Neural progenitor cell (in vitro differentiated cells): ENCODE measurements at regions not wholly inside any gene's neighbourhood (a gene's known extent, or its start where the extent isn't known, plus 50 kb on each side); places are given as distances from the start of the nearest gene placed in this dataset.

ENCODE experiments used
- DNase-seq: peaks from one replicate; pipeline ENCODE4 v3.0.0-alpha.2; 2016; ENCODE audit warnings: low spot score
- H2AFZ ChIP-seq: fragments of 200-600 bp; sonication (generic); replicated peaks from 2 replicates; pipeline ENCODE4 v1.6.1; 2016; ENCODE audit warnings: antibody characterized with exemption
- H3F3A ChIP-seq: fragments of 200-600 bp; sonication (generic); 2 replicates; pipeline ENCODE4 v1.6.1; 2016; ENCODE audit warnings: antibody characterized with exemption, low read depth
- H3K27ac ChIP-seq: fragments of 200-600 bp; sonication (generic); 2 replicates; pipeline ENCODE4 v1.5.1; 2016; ENCODE audit warnings: mild to moderate bottlenecking
- H3K27me3 ChIP-seq: fragments of 200-600 bp; sonication (generic); 2 replicates; pipeline ENCODE4 v1.6.1; 2016; ENCODE audit warnings: mild to moderate bottlenecking, moderate library complexity
- H3K36me3 ChIP-seq: fragments of 200-600 bp; sonication (generic); 2 replicates; pipeline ENCODE4 v1.5.1; 2016
- H3K4me1 ChIP-seq: fragments of 200-600 bp; sonication (generic); 2 replicates; pipeline ENCODE4 v1.6.1; 2016; ENCODE audit warnings: mixed run types
- H3K4me2 ChIP-seq: fragments of 200-600 bp; sonication (generic); 2 replicates; pipeline ENCODE4 v1.6.1; 2016
- H3K4me3 ChIP-seq: fragments of 200-600 bp; sonication (generic); 2 replicates; pipeline ENCODE4 v1.5.1; 2016
- H3K79me2 ChIP-seq: fragments of 200-600 bp; sonication (generic); 2 replicates; pipeline ENCODE4 v1.6.1; 2016; ENCODE audit warnings: low read depth
- H3K9ac ChIP-seq: fragments of 200-600 bp; sonication (generic); 2 replicates; pipeline ENCODE4 v1.6.1; 2016
- H3K9me3 ChIP-seq: fragments of 200-600 bp; sonication (generic); 2 replicates; pipeline ENCODE4 v1.5.1; 2016; ENCODE audit warnings: low read depth
- H4K20me1 ChIP-seq: fragments of 200-600 bp; sonication (generic); 2 replicates; pipeline ENCODE4 v1.6.1; 2016; ENCODE audit warnings: low read depth
- H3K27ac Mint-ChIP-seq: 3 replicates; pipeline ENCODE4 v1.8.0; 2021; ENCODE audit warnings: mixed read lengths
- H3K27me3 Mint-ChIP-seq: 2 replicates; pipeline ENCODE4 v1.8.0; 2022; ENCODE audit warnings: low read depth, mild to moderate bottlenecking, inconsistent platforms, moderate library complexity, mixed read lengths; ENCODE audit not compliant: insufficient read depth
- H3K36me3 Mint-ChIP-seq: 3 replicates; pipeline ENCODE4 v1.8.0; 2021; ENCODE audit warnings: mixed read lengths
- H3K4me1 Mint-ChIP-seq: 3 replicates; pipeline ENCODE4 v1.8.0; 2021; ENCODE audit warnings: mixed read lengths
- H3K4me3 Mint-ChIP-seq: 3 replicates; pipeline ENCODE4 v1.8.0; 2021; ENCODE audit warnings: mild to moderate bottlenecking, moderate library complexity, mixed read lengths
- H3K9me3 Mint-ChIP-seq: 3 replicates; pipeline ENCODE4 v1.8.0; 2020; ENCODE audit warnings: mixed read lengths
- EZH2 ChIP-seq: fragments of 200-600 bp; sonication (generic); IDR thresholded peaks from 2 replicates; pipeline ENCODE4 v1.6.1; 2017; ENCODE audit warnings: antibody characterized with exemption, mild to moderate bottlenecking, moderate library complexity
- EZH2phosphoT487 ChIP-seq: fragments of 200-600 bp; sonication (generic); IDR thresholded peaks from 2 replicates; pipeline ENCODE4 v1.6.1; 2017; ENCODE audit warnings: antibody characterized with exemption
- TF ChIP-seq, protein P1 (sequence below): fragments of 200-600 bp; sonication (generic); IDR thresholded peaks from 2 replicates; pipeline ENCODE4 v1.5.1; 2017; ENCODE audit warnings: antibody characterized with exemption, mild to moderate bottlenecking

DNA sequence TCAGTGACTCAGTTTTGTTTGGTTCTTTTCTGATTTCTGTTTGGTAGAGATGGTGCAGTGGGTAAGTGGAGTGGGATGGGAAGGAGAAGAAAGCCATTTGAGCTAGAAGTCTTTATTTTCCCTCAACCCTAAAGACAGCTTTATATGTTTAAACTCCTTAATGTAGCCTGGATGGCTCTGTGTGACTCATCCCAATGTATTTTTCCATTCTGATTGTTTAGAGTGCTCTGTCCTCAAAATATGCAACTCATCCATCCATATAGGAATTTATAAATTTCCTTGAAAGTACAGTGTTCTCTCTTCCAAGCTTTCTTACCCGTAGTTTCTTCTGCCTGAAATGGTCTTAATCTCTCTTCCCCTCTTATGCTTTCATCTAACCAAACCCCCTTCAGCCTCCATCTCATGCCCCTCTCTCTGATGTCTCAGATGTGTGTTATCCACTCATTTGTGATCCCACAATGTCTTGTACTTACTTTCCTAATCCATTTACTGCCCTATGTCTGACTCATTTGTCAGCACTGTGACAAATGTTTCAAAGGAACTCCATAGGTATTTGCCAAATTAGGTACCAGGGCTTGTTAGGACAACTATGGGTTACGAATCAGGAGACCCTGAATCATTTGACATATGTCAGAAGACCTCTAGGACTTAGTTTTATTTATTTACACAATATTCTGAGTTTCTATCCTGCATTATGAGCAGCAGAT is 217.5 kb upstream of the SGCD start:
- no peaks in the 10 kb centered on the region for H3K27me3 ChIP-seq
- H3K79me2 ChIP-seq, result no peaks in the 10 kb centered on the region
- no peak overlapping the region for H3K4me3 ChIP-seq
- H2AFZ ChIP-seq, result no peak overlapping the region
- H3K4me1 Mint-ChIP-seq, result peaks cover 2% of the 10 kb centered on the region
- DNase-seq, result no peak
- H3K27ac ChIP-seq, result no peak overlapping the region
- H3K9me3 Mint-ChIP-seq, result no peaks in the 10 kb centered on the region
- no peak for TF ChIP-seq EZH2
- no peak for TF ChIP-seq EZH2phosphoT487
- TF ChIP-seq, protein P1, sequence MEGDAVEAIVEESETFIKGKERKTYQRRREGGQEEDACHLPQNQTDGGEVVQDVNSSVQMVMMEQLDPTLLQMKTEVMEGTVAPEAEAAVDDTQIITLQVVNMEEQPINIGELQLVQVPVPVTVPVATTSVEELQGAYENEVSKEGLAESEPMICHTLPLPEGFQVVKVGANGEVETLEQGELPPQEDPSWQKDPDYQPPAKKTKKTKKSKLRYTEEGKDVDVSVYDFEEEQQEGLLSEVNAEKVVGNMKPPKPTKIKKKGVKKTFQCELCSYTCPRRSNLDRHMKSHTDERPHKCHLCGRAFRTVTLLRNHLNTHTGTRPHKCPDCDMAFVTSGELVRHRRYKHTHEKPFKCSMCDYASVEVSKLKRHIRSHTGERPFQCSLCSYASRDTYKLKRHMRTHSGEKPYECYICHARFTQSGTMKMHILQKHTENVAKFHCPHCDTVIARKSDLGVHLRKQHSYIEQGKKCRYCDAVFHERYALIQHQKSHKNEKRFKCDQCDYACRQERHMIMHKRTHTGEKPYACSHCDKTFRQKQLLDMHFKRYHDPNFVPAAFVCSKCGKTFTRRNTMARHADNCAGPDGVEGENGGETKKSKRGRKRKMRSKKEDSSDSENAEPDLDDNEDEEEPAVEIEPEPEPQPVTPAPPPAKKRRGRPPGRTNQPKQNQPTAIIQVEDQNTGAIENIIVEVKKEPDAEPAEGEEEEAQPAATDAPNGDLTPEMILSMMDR, result no peak
- H3K9me3 ChIP-seq, result no peaks in the 10 kb centered on the region
- no peaks in the 10 kb centered on the region for H3K27me3 Mint-ChIP-seq
- no peak overlapping the region for H3K9ac ChIP-seq
- H4K20me1 ChIP-seq, result no peaks in the 10 kb centered on the region
- H3F3A ChIP-seq, result no peaks in the 10 kb centered on the region
- no peaks in the 10 kb centered on the region for H3K4me1 ChIP-seq
- no peaks in the 10 kb centered on the region for H3K36me3 Mint-ChIP-seq
- no peaks in the 10 kb centered on the region for H3K36me3 ChIP-seq
- H3K4me3 Mint-ChIP-seq, result no peak overlapping the region
- no peak overlapping the region for H3K27ac Mint-ChIP-seq
- H3K4me2 ChIP-seq, result no peak overlapping the region

DNA sequence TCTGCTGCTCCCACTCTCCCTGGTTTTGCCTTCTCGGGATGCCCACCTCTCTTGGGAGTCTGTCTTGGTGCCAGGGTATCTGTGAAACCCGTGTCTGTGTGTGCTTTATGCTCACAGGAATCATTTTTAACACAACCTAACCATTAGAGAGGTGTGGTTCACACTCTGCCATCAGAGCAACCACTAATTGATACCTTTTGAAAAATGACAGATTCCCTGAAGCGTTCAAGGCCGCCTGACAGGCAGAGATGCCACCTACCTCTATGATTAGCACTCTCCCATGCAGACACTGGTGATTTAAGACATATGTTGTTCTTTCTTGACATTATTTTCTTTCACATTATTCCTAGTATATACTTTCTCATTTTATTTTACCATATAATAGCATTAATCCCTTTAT is 207.3 kb upstream of the SGCD start:
- no peak overlapping the region for H2AFZ ChIP-seq
- no peaks in the 10 kb centered on the region for H3F3A ChIP-seq
- no peak overlapping the region for H3K9ac ChIP-seq
- H3K79me2 ChIP-seq, result no peaks in the 10 kb centered on the region
- no peaks in the 10 kb centered on the region for H3K27me3 ChIP-seq
- Mint-ChIP-seq H3K27me3 (no peaks in the 10 kb centered on the region), H3K9me3 (no peaks in the 10 kb centered on the region), H3K27ac (no peak overlapping the region), H3K36me3 (no peaks in the 10 kb centered on the region), H3K4me1 (no peaks in the 10 kb centered on the region), H3K4me3 (no peak overlapping the region)
- no peak for TF ChIP-seq EZH2
- no peak for TF ChIP-seq EZH2phosphoT487
- TF ChIP-seq, protein P1, result no peak
- H3K4me1 ChIP-seq, result no peaks in the 10 kb centered on the region
- no peak overlapping the region for H3K27ac ChIP-seq
- no peak for DNase-seq
- no peaks in the 10 kb centered on the region for H3K36me3 ChIP-seq
- H3K4me3 ChIP-seq, result no peak overlapping the region
- H3K9me3 ChIP-seq, result no peaks in the 10 kb centered on the region
- H3K4me2 ChIP-seq, result no peak overlapping the region
- H4K20me1 ChIP-seq, result no peaks in the 10 kb centered on the region

DNA sequence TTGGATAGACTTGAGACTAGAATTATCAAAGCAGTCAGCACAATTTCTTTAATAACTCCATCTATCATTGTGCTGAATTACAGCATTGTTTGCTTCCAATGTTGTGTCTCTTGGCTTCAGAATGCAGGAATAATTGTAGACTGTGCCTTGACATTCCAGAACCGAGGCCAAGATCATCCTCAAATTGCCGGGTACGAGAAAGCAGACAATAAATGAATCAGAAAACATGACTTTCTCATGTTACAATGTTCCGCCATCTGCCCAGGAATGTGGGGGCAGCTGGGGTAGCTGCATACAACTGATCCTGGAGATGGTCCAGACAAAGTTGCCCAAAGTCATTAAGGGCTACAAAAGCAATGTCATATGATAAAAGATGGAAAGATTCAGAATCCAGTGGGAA is 206.2 kb upstream of the SGCD start:
- Histone ChIP-seq H3K27ac (no peak overlapping the region), H3K9ac (no peak overlapping the region), H3K36me3 (no peaks in the 10 kb centered on the region), H3K4me2 (no peak overlapping the region), H3K9me3 (no peaks in the 10 kb centered on the region), H2AFZ (no peak overlapping the region), H3K4me3 (no peak overlapping the region), H4K20me1 (no peaks in the 10 kb centered on the region), H3K4me1 (no peaks in the 10 kb centered on the region), H3F3A (no peaks in the 10 kb centered on the region), H3K27me3 (no peaks in the 10 kb centered on the region), H3K79me2 (no peaks in the 10 kb centered on the region)
- Mint-ChIP-seq H3K27me3 (no peaks in the 10 kb centered on the region), H3K4me3 (no peak overlapping the region), H3K4me1 (no peaks in the 10 kb centered on the region), H3K36me3 (no peaks in the 10 kb centered on the region), H3K27ac (no peak overlapping the region), H3K9me3 (no peaks in the 10 kb centered on the region)
- no peak for TF ChIP-seq EZH2phosphoT487
- TF ChIP-seq, protein P1, result no peak
- TF ChIP-seq EZH2, result no peak
- DNase-seq, result no peak
